Osteoblast (primary cell): ENCODE measurements at regions not wholly inside any gene's neighbourhood (a gene's known extent, or its start where the extent isn't known, plus 50 kb on each side); places are given as distances from the start of the nearest gene placed in this dataset.

Experiments used
- DNase-seq: peaks from one replicate; pipeline ENCODE4 v3.0.0; 2011; ENCODE audit warnings: low spot score, mixed read lengths; ENCODE audit not compliant: insufficient read length; ENCODE audit errors: missing footprints
- H2AFZ ChIP-seq: 2 replicates; pipeline ENCODE4 v1.6.0; 2011; ENCODE audit warnings: mild to moderate bottlenecking, low read length
- H3K27ac ChIP-seq: 2 replicates; pipeline ENCODE4 v1.5.1; 2011; ENCODE audit warnings: mild to moderate bottlenecking, low read depth, low read length, moderate library complexity
- H3K27me3 ChIP-seq: 2 replicates; pipeline ENCODE4 v1.6.0; 2012; ENCODE audit warnings: mild to moderate bottlenecking, control low read depth, inconsistent platforms, low read length, moderate library complexity; ENCODE audit not compliant: insufficient read depth
- H3K36me3 ChIP-seq: 2 replicates; pipeline ENCODE4 v1.5.1; 2011; ENCODE audit warnings: mild to moderate bottlenecking, low read length, control low read depth, moderate library complexity; ENCODE audit not compliant: insufficient read depth
- H3K4me1 ChIP-seq: 2 replicates; pipeline ENCODE4 v1.5.1; 2011; ENCODE audit warnings: mild to moderate bottlenecking, low read length, control low read depth, moderate library complexity; ENCODE audit not compliant: insufficient read depth
- H3K4me2 ChIP-seq: 2 replicates; pipeline ENCODE4 v1.6.0; 2011; ENCODE audit warnings: mild to moderate bottlenecking, low read length; ENCODE audit not compliant: insufficient read depth
- H3K4me3 ChIP-seq: fragments of 200-600 bp; sonication (generic); 3 replicates; pipeline ENCODE4 v1.5.1; 2012; ENCODE audit warnings: mild to moderate bottlenecking, low read length, inconsistent platforms; ENCODE audit not compliant: insufficient read depth
- H3K79me2 ChIP-seq: 2 replicates; pipeline ENCODE4 v1.6.0; 2012; ENCODE audit warnings: mild to moderate bottlenecking, low read length, control low read depth, inconsistent platforms; ENCODE audit not compliant: insufficient read depth
- H3K9me3 ChIP-seq: 2 replicates; pipeline ENCODE4 v1.5.1; 2011; ENCODE audit warnings: low read depth, low read length, control low read depth
- H4K20me1 ChIP-seq: 2 replicates; pipeline ENCODE4 v1.6.0; 2012; ENCODE audit warnings: mild to moderate bottlenecking, low read length, control low read depth; ENCODE audit not compliant: insufficient read depth
- CTCF ChIP-seq: IDR thresholded peaks from 2 replicates; pipeline ENCODE4 v1.5.1; 2011; ENCODE audit warnings: mild to moderate bottlenecking, low read depth, low read length, moderate library complexity; ENCODE audit errors: extremely low read depth

GRCh38 chr15:94164971-94165370 is 66.4 kb upstream of the MCTP2 start:
- H3K27ac ChIP-seq, result no peak overlapping the region
- DNase-seq, result no peak
- no peaks in the 10 kb centered on the region for H3K27me3 ChIP-seq
- no peaks in the 10 kb centered on the region for H4K20me1 ChIP-seq
- no peak for TF ChIP-seq CTCF
- no peaks in the 10 kb centered on the region for H3K79me2 ChIP-seq
- no peak overlapping the region for H3K4me3 ChIP-seq
- no peak overlapping the region for H2AFZ ChIP-seq
- H3K4me2 ChIP-seq, result no peak overlapping the region
- H3K4me1 ChIP-seq, result no peaks in the 10 kb centered on the region
- no peaks in the 10 kb centered on the region for H3K9me3 ChIP-seq
- no peaks in the 10 kb centered on the region for H3K36me3 ChIP-seq

DNA sequence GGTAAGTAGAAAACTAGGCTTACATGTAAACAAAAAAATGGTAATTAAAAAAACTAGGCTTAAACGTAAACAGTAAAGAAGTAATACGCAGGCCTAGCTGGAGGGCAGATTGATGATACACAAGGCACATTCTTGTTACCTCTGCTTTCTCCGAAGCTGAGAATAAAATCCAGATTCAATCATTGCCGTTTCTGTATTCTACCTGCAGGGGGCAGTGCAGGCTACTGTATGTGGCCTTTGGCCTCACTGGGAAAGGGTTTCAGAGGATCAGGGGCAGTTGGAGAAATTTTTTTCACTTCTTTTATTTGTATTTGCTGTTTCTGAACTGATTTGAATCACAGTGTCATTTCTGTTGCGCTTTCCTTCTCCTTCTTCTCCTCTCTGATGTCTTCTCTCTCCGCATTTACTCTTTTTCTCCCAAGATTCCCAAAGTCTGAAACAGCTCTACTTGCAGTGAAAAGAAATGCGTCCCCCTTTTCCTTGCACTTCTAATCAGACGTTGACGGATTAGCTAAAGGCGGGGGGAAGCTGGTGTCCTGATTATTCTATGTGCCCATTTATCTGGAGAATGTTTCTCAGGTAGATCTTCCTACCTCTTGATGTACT is 67.1 kb upstream of the MCTP2 start:
- H3K4me1 ChIP-seq, result no peaks in the 10 kb centered on the region

GRCh38 chr15:94162939-94163338 is 68.4 kb upstream of the MCTP2 start:
- TF ChIP-seq CTCF, result no peak
- H3K9me3 ChIP-seq, result no peaks in the 10 kb centered on the region
- no peak for DNase-seq
- no peak overlapping the region for H3K4me3 ChIP-seq
- H3K4me1 ChIP-seq, result no peaks in the 10 kb centered on the region
- H2AFZ ChIP-seq, result no peak overlapping the region
- no peaks in the 10 kb centered on the region for H3K36me3 ChIP-seq
- no peaks in the 10 kb centered on the region for H3K27me3 ChIP-seq
- H3K27ac ChIP-seq, result no peak overlapping the region
- no peak overlapping the region for H3K4me2 ChIP-seq
- H4K20me1 ChIP-seq, result no peaks in the 10 kb centered on the region
- no peaks in the 10 kb centered on the region for H3K79me2 ChIP-seq

More for the DNA sequence above, 67.1 kb upstream of the MCTP2 start:
- no peak for DNase-seq
- H3K9me3 ChIP-seq, result no peaks in the 10 kb centered on the region
- H3K27ac ChIP-seq, result no peak overlapping the region
- no peaks in the 10 kb centered on the region for H3K27me3 ChIP-seq
- no peak overlapping the region for H2AFZ ChIP-seq
- no peaks in the 10 kb centered on the region for H3K79me2 ChIP-seq
- no peak overlapping the region for H3K4me2 ChIP-seq
- no peaks in the 10 kb centered on the region for H3K36me3 ChIP-seq
- TF ChIP-seq CTCF, result peak; percentile 40
- H4K20me1 ChIP-seq, result no peaks in the 10 kb centered on the region
- H3K4me3 ChIP-seq, result no peak overlapping the region

- Histone ChIP-seq H4K20me1 (no peaks in the 10 kb centered on the region), H3K27me3 (no peaks in the 10 kb centered on the region), H3K9me3 (no peaks in the 10 kb centered on the region), H3K4me3 (no peak overlapping the region), H3K4me2 (no peak overlapping the region), H3K79me2 (no peaks in the 10 kb centered on the region), H3K36me3 (no peaks in the 10 kb centered on the region), H2AFZ (no peak overlapping the region), H3K27ac (no peak overlapping the region), H3K4me1 (no peaks in the 10 kb centered on the region)
- no peak for TF ChIP-seq CTCF
- DNase-seq, result no peak
Observed at GRCh38 chr15:94154255-94154654, 77.1 kb upstream of the MCTP2 start.
